ENCODE measurements at regions not wholly inside any gene's neighbourhood (a gene's known extent, or its start where the extent isn't known, plus 50 kb on each side); places are given as distances from the start of the nearest gene placed in this dataset.

GRCh38 chr2:234673961-234674759 is 177.3 kb upstream of the ARL4C start:
- no peak for DNase-seq

DNA sequence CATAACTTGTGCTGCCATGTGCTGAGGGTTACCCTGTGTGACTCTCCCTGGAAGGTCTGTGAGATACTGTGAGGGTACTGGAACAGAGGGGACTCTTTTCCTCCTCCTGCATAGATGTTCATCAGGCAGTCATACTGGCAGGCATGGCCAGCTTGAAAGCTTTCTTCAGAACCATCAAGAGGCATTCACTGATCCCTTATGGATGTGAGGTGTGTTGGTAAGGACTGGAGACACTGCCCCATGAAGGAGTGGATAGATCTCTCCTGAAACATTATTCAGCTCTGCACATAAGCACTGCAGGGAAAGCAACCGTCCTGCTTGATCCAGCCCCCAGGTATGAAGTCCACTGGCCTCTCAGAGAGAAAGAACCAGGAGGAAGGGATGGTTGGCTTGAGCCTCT is 176.6 kb upstream of the ARL4C start:
- no peak for DNase-seq

GRCh38 chr2:234672498-234673150 is 175.7 kb upstream of the ARL4C start:
- no peak for DNase-seq

DNA sequence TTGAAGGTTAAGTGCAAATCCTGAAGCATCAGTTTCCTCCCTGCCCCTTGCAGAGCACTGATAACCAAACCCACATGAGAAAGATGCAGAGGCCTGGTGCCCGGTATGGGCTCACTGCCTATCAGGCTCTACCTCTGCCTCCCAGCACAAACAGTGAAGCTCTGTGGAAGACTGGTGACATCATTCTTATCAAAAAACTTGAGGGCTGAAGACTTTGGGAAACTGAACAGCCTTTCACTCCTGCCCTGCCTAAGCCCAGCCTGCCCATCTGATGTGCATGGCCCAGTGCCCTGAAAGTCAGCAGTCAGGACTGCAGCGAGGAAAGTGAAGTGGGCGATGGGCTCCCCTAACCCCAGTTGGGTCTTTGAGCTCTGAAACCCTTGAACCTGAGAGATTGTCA is 174.8 kb upstream of the ARL4C start:
- DNase-seq = no peak

- DNase-seq = no peak
Observed at GRCh38 chr2:234671231-234671630, 174.3 kb upstream of the ARL4C start.

DNA sequence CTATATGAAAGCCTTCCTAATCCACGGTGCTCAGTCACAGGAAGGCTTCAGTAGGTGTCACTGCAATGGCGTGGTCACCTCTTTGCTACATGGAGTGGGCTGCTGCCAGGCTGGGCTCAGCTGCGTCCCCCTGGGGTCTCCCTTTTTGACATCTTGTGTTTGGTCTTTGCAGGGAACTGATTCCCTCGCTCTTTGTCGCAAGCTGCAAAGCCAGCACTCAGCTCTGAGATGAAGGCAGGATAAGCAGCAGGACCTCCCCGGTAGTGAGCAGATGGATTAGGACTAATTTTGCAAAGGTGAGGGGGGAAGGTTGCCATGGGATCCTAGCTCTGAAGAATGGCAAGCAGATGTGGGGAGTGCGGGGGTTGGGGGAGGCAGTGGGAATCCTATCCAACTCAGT is 173.9 kb upstream of the ARL4C start:
- no peak for DNase-seq

- DNase-seq = no peak
Observed at GRCh38 chr2:234670052-234670451, 173.2 kb upstream of the ARL4C start.

DNA sequence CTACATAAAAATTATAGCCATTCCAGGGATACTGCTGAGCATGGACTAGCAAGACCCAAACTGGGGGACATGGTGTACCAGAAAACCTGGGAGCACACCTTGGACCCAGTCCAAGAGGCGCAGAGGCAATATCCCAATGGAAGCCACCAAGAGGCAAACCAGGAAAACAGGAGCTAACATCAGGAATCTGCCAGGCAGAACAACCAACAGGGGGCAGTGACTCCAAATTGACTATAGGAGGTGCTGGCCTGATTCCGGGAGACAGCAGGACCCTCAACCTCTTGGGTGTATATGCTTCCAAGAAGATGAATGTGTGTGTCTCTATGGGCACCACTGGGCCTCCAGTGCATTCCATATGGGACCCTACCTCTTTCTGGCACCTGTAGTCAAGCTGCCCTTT is 172.7 kb upstream of the ARL4C start:
- DNase-seq = no peak

- DNase-seq = no peak
Observed at GRCh38 chr2:234669001-234669400, 172.1 kb upstream of the ARL4C start.

DNA sequence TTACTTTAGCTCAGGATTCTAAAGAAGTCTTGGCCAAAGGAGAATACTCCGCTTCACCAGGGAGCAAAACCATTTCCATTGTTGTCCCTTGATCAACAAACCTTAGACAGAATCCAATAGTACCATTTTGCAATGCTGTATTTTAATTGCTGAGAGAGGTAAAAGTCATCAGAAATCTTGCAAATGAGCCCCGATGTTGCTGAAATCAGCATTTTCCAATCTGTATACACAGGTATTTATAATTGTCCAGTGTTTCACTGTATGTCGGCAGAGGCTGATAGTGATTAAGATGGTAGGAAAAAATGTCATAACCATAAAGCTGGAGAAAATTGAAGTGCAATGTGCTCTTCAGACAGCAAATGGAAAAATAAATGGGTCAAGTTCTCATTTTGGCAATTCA is 170.0 kb upstream of the ARL4C start:
- DNase-seq = no peak

GRCh38 chr2:234665304-234665703 is 168.4 kb upstream of the ARL4C start:
- DNase-seq = no peak

DNA sequence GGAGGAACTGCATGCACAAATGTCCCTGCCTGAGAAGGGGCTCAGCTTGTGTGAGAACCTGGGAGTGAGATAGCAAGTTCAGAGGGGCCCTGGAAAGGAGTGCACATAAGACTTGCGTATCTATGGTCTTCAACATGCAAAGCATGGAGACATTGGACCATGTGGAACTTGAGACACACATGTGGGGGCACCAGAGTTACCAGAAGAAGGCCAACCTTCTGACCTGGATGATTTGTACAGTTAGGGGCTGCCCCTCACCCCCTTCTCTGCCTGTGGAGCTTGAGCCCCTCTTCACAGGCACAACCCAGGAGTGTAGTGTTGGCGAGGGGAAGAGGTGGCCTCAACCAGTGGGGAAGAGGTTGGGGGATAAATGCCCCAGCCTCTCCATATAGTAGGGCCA is 165.0 kb upstream of the ARL4C start:
- no peak for DNase-seq

- DNase-seq = no peak
Observed at GRCh38 chr2:234661175-234661574, 164.3 kb upstream of the ARL4C start.

DNA sequence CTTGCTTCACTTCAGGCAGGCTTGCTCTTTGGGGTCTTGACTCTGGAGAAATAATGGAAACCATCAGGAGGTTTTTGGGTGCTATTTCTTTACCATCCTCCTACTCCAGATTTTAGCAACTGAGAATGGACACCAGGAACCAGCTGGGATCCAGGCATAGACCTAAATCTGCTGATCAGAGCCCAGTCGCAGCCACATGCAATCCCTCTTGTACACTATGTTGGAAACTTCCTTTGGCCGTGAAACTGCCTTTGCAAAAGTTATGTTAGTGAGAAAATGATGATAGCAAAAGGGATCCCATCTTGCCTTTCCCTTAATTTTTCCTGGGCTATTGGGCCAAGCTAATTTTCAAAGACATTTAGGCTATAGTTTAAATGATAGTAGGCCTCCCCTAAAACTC is 158.8 kb upstream of the ARL4C start:
- DNase-seq = no peak

- DNase-seq = no peak
Observed at GRCh38 chr2:234650911-234651310, 154.0 kb upstream of the ARL4C start.

GRCh38 chr2:234649951-234650350 is 153.1 kb upstream of the ARL4C start:
- DNase-seq = no peak

- DNase-seq = no peak
Observed at GRCh38 chr2:234643407-234643806, 146.5 kb upstream of the ARL4C start.

GRCh38 chr2:234641086-234641485 is 144.2 kb upstream of the ARL4C start:
- DNase-seq = no peak

GRCh38 chr2:234640657-234641056 is 143.8 kb upstream of the ARL4C start:
- no peak for DNase-seq

DNA sequence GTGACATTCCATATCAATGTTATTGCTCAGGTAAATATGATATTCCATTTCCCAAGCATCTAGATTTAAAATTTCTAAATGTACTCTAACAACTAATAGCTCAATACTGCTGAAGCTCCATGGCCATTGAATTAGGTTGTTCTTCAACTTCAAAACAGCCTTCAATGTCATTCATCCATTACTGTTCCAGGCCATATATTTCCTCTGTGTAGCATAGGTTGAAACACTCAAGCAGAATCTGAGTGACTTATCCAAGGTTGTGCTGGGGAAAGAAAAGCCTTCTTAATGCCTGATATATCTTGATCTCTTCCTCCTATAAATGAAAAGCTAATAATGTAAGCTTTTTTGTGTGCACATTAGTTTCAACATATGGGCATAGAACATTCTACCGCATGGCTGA is 142.1 kb upstream of the ARL4C start:
- no peak for DNase-seq

DNA sequence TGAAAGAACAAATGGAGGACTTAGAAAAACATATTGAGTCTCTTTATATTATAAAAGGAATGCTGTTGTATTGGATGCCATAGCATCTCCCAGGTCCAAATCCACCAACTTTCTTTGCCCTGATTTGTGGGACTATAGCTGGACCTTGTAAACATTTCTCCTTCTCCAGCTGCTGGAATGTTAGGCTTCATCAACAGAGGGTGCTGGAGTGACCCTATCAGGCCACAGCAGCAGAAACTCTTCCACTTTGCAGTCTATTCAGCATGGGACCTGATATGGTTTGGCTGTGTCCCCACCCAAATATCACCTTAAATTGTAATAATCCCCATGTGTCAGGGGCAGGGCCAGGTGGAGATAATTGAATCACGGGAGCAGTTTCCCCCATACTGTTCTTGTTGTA is 138.4 kb upstream of the ARL4C start:
- DNase-seq = no peak

DNA sequence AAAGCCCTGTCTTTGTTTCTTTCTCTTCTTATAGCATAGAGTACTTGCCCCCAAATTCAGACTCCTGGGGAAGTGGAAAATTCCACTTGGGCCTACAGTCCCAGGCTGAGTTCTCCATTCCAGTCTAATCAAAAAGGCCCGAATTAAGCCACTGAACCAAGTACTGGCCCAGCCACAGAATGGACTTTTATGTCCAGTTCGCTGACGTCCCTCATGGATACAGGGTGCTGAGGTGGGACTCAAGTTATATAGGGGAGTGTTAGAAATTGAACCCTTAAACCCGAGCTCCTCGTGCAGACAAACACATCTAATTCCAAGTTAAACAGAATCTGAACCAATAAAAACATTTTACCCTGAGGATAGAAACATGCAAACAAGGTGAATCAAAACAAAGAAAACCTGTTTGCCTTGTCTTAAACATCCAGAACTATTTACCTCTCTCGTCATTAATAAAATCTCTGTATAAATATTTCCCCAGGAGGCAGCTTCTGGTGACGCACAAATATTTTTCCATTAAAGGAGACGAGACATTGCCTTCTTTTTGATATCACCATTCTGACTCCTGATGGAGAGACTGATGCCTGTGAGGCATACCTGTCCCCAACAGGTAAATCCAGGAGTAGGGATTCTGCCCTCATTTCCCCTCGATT is 136.8 kb upstream of the ARL4C start:
- peak; percentile 62 for DNase-seq

GRCh38 chr2:234632527-234633391 is 135.9 kb upstream of the ARL4C start:
- DNase-seq = no peak

Data from NCI-H526 treated with DMSO at 0.1 percent for 48 hours (cell line).